ENCODE measurements at regions not wholly inside any gene's neighbourhood (a gene's known extent, or its start where the extent isn't known, plus 50 kb on each side); places are given as distances from the start of the nearest gene placed in this dataset.

GRCh38 chrY:14235070-14235469, 179.0 kb downstream of the VCY1B start (continued):
- TF ChIP-seq CTBP2 (IDR thresholded peaks at IDR 0.05; ENCODE audit: borderline replicate concordance, insufficient read depth, insufficient read length, low read length) (no peak), ASH2L (IDR thresholded peaks at IDR 0.05; ENCODE audit: low read length) (no peak), SUZ12 (IDR thresholded peaks at IDR 0.05; ENCODE audit: low read length) (no peak)
